ENCODE measurements at regions not wholly inside any gene's neighbourhood (a gene's known extent, or its start where the extent isn't known, plus 50 kb on each side); places are given as distances from the start of the nearest gene placed in this dataset.

DNA sequence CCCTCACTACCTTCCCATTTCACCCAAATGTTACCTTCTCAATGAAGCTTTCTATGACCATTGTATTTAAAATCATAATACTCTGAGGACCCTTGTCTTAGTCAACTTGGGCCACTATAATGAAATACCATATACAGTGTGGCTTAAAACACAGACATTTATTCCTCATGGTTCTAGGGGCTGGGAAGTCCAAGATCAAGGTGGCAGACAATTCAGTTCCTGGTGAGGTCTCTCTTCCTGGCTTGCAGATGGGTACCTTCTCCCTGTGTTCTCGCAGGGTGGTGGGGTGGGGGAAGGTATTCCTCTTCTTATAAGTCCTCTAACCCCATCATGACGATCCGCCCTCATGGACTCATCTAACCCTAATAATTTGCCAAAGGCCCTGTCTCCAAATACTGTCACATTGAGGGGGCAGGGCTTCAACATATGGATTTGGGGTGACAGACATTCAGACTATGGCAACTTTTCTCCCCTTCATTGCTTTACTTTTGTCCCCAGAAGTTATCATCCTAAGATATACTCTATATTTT, 163.7 kb upstream of the PWP1 start:
- TF ChIP-seq EZH2phosphoT487 (IDR thresholded peaks at IDR 0.05; ENCODE audit: insufficient read depth, low read depth): no peak
- TF ChIP-seq EZH2 (IDR thresholded peaks at IDR 0.05; ENCODE audit: insufficient read depth, poor library complexity, severe bottlenecking): no peak

Measured in GM23248 (cell line).